ENCODE measurements at regions not wholly inside any gene's neighbourhood (a gene's known extent, or its start where the extent isn't known, plus 50 kb on each side); places are given as distances from the start of the nearest gene placed in this dataset.

DNA sequence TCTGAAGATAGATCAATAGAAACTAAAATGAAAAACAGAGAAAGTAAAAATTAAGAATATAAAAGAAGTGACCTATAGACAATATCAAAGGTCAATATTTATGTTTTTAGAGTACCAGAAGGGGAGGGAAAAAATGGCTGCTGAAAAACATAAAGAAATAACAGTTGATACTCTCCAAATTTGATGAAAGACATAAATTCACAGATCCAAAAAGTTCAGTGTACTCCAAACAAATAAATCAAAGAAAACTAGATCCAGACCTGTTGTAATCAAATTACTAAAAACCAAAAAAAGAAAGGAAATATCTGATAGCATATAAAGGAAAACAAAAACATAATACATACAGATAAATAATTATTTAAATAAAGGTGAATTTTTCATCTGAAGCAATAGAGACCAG lies 1689.1 kb upstream of the TMEFF2 start:
- TF ChIP-seq, protein P1, sequence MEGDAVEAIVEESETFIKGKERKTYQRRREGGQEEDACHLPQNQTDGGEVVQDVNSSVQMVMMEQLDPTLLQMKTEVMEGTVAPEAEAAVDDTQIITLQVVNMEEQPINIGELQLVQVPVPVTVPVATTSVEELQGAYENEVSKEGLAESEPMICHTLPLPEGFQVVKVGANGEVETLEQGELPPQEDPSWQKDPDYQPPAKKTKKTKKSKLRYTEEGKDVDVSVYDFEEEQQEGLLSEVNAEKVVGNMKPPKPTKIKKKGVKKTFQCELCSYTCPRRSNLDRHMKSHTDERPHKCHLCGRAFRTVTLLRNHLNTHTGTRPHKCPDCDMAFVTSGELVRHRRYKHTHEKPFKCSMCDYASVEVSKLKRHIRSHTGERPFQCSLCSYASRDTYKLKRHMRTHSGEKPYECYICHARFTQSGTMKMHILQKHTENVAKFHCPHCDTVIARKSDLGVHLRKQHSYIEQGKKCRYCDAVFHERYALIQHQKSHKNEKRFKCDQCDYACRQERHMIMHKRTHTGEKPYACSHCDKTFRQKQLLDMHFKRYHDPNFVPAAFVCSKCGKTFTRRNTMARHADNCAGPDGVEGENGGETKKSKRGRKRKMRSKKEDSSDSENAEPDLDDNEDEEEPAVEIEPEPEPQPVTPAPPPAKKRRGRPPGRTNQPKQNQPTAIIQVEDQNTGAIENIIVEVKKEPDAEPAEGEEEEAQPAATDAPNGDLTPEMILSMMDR (IDR thresholded peaks at IDR 0.05), result no peak
- intact Hi-C loops (cut with DNase I), result no loop called here
- no peaks in the 10 kb centered on the region for H3K27me3 ChIP-seq
- no peaks in the 10 kb centered on the region for H3K36me3 ChIP-seq
- DNase-seq (no peak), ATAC-seq (no peak), FAIRE-seq (no peak)
- no peak overlapping the region for H3K27ac ChIP-seq
- no peak overlapping the region for H3K4me3 ChIP-seq
- H3K4me1 ChIP-seq, result no peaks in the 10 kb centered on the region
- H3K9me3 ChIP-seq, result no peaks in the 10 kb centered on the region

DNA sequence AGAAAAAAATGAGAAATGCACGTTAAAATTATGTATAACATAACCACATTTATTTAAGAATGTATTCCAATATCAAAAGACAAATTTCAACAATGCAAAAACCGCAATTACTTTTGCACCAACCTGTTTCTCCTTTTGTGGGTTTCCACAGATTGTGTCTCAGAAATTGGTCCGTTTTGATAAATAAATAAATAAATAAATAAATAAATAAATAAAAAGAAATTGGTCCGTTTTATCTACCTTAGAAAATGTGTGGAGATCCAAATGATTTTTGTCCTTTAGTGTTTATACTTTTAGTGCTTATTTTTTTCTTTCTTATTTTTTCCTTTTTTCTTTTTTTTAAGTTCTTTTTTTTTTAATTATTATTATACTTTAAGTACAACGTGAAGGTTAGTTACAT lies 1682.2 kb upstream of the TMEFF2 start:
- Histone ChIP-seq H3K4me3 (no peak overlapping the region), H3K27me3 (no peaks in the 10 kb centered on the region), H3K36me3 (no peaks in the 10 kb centered on the region), H3K4me1 (no peaks in the 10 kb centered on the region), H3K27ac (no peak overlapping the region), H3K9me3 (no peaks in the 10 kb centered on the region)
- intact Hi-C loops (cut with DNase I), result no loop called here
- FAIRE-seq, result no peak
- TF ChIP-seq, protein P1 (IDR thresholded peaks at IDR 0.05), result no peak
- no peak for DNase-seq
- no peak for ATAC-seq
- WGBS, 2 donors, result 69 to 84% methylated on average over 5 of the region's 5 CpGs

DNA sequence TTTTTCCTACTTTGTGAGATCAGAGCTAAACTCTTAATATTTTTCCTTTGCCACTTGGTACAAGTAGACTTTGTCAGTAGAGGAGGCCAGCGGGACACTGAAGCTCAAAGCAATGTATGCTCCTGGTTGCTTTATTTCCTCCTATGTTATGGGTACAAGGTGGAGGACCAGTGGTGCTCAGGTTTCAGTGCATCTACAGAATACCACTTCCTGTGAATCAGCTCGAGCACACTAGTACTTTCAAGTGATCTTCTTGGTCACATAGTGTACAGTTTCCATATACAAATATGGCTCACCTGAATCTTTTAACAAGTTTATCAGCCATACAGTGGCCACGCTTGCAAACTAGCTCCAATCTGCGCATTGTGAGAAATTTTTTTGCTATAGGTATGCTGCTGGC lies 1674.8 kb upstream of the TMEFF2 start:
- Histone ChIP-seq H3K4me1 (no peaks in the 10 kb centered on the region), H3K36me3 (no peaks in the 10 kb centered on the region), H3K4me3 (no peak overlapping the region), H3K27ac (no peak overlapping the region), H3K9me3 (no peaks in the 10 kb centered on the region), H3K27me3 (no peaks in the 10 kb centered on the region)
- no peak for DNase-seq
- 20 to 26% methylated on average over 4 of the region's 4 CpGs for WGBS, 2 donors
- ATAC-seq, result no peak
- TF ChIP-seq, protein P1 (IDR thresholded peaks at IDR 0.05), result no peak
- intact Hi-C loops (cut with DNase I), result no loop called here
- no peak for FAIRE-seq

DNA sequence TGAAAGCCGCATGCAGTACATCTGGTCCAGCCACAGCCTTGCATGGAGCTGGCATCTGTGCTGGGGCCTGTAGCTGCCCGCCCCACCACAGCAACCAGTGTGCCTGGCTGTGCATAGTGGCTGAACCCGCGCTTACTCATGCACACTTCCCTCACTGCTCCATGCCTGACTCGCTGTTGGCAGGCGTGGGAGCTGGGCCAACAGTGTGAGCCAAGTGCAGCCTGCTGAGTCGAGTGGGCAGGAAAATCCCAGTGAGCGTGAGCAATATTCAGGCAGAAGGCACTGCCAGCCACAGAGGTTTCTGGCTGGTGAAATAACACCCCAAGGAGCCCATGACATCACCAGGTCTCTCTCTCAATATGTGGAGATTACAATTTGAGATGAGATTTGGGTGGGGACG lies 1674.1 kb upstream of the TMEFF2 start:
- H3K4me3 ChIP-seq, result no peak overlapping the region
- DNase-seq (no peak), FAIRE-seq (no peak), ATAC-seq (no peak)
- no peak overlapping the region for H3K27ac ChIP-seq
- no peaks in the 10 kb centered on the region for H3K27me3 ChIP-seq
- H3K36me3 ChIP-seq, result no peaks in the 10 kb centered on the region
- no peaks in the 10 kb centered on the region for H3K4me1 ChIP-seq
- no peaks in the 10 kb centered on the region for H3K9me3 ChIP-seq
- intact Hi-C loops (cut with DNase I), result no loop called here
- TF ChIP-seq, protein P1 (IDR thresholded peaks at IDR 0.05), result no peak
- 71 to 80% methylated on average over 9 of the region's 9 CpGs for WGBS, 2 donors

DNA sequence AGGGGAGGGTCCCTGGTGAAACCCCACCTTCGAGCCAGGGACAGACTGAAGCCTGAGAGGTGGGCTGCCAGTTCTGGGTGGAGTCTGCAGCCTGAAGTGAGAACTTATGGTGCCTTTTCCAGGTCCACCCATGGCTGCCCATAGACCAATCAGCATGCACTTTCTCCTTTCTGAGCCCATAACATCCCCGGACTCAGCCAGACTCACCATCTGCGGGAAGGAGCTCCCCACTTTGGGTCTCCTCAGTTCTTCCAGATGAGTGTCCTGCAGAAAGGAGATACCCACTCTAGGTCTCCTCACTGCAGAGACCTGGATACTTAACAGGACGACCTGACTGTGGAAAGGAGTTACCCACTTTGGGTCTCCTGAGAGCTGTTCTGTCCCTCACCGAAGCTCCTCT lies 1673.4 kb upstream of the TMEFF2 start:
- no peaks in the 10 kb centered on the region for H3K27me3 ChIP-seq
- H3K9me3 ChIP-seq, result no peaks in the 10 kb centered on the region
- H3K36me3 ChIP-seq, result no peaks in the 10 kb centered on the region
- WGBS, 2 donors, result 59 to 67% methylated on average over 5 of the region's 5 CpGs
- TF ChIP-seq, protein P1 (IDR thresholded peaks at IDR 0.05), result no peak
- H3K27ac ChIP-seq, result no peak overlapping the region
- no peak overlapping the region for H3K4me3 ChIP-seq
- ATAC-seq, result no peak
- FAIRE-seq, result no peak
- DNase-seq, result no peak
- intact Hi-C loops (cut with DNase I), result no loop called here
- H3K4me1 ChIP-seq, result no peaks in the 10 kb centered on the region
